ENCODE measurements at regions not wholly inside any gene's neighbourhood (a gene's known extent, or its start where the extent isn't known, plus 50 kb on each side); places are given as distances from the start of the nearest gene placed in this dataset.
A peak's percentile ranks its signal among the peaks of the same experiment; 100 is the strongest.

DNA sequence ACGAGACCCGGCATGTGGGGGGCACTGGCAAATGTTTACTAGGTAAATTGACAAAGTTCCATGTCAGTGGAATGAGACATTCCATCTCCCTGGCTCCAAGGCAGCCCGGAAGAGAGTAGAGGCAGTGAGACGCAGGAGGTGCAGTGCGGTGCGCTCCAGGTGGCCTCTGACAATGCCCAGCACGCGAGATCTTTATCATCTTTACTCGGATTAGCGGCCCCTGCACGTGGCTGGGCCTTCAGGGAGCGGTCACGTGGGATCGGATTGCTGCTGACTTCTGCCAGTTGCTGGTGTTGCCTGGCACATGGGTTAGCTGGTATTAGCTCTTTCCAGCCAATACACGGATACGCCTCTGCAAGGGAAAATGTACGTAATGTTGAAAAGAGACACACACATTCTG is 151.2 kb upstream of the ALKAL2 start:
- H3K9me2 ChIP-seq = no peaks in the 10 kb centered on the region
- H3K9ac ChIP-seq = no peak overlapping the region
- WGBS (ENCODE audit: low lambda C conversion rate) = 18% methylated on average over 17 of the region's 17 CpGs
- peaks cover 6% of the 10 kb centered on the region; the same call in 1 of the 2 replicates for H3K9me3 ChIP-seq
- no peaks in the 10 kb centered on the region for H4K20me1 ChIP-seq (ENCODE audit: insufficient read depth)
- ChIA-PET POLR2A (no interaction called here), CTCF (interaction anchor here (1.6 kb wide), 1 partner anchor 17 kb away, joined by 5 read pairs; no protein-coding TSS in a partner anchor)
- H3K27me3 ChIP-seq (ENCODE audit: insufficient read depth) = no peaks in the 10 kb centered on the region
- no peaks in the 10 kb centered on the region for H3K79me2 ChIP-seq (ENCODE audit: insufficient read depth)
- no peak overlapping the region for H3K4me3 ChIP-seq (ENCODE audit: low read depth in 2 of 2, low read length in 1 of 2)
- peak overlapping the region in 1 of 2 experiments; percentile 22; a peak in 1 of 4 replicates for H3K27ac ChIP-seq (ENCODE audit: low read depth in 2 of 2, low read length in 1 of 2)
- H3F3A ChIP-seq (replicated peaks; ENCODE audit: insufficient read depth) = no peaks in the 10 kb centered on the region
- DNase-seq = peak; percentile 85
- H3K36me3 ChIP-seq (replicated peaks in 1 of 2; ENCODE audit: control insufficient read depth in 1 of 2, insufficient read depth in 2 of 2, low read length in 1 of 2) = no peaks in the 10 kb centered on the region
- peaks cover 0 to 25% of the 10 kb centered on the region in 2 experiments; a peak in 1 of 4 replicates for H3K4me1 ChIP-seq (ENCODE audit: control insufficient read depth in 1 of 2, insufficient read depth in 2 of 2, low read depth in 1 of 2, low read length in 1 of 2)
- H2AFZ ChIP-seq (ENCODE audit: low read depth) = no peak overlapping the region
- H3K4me2 ChIP-seq = no peak overlapping the region
- TF ChIP-seq MEF2A (IDR thresholded peaks at IDR 0.05; ENCODE audit: borderline replicate concordance, low read depth) (no peak), TCF12 (IDR thresholded peaks at IDR 0.05) (no peak), NRF1 (IDR thresholded peaks at IDR 0.05; ENCODE audit: low read depth, low read length) (no peak), CHD2 (IDR thresholded peaks at IDR 0.05; ENCODE audit: low read length, partially characterized antibody) (peak; percentile 29), RFX5 (IDR thresholded peaks at IDR 0.05; ENCODE audit: low read length) (no peak), GATA2 (CRISPR knock-in tag; IDR thresholded peaks at IDR 0.05) (peak; percentile 98), POLR2AphosphoS5 (IDR thresholded peaks at IDR 0.05; ENCODE audit: low read depth, low read length) (no peak), EZH2phosphoT487 (IDR thresholded peaks at IDR 0.05; ENCODE audit: borderline replicate concordance, low read depth) (no peak), TEAD4 (IDR thresholded peaks at IDR 0.05; ENCODE audit: borderline replicate concordance, insufficient read depth) (no peak), MXI1 (IDR thresholded peaks at IDR 0.05; ENCODE audit: low read depth, low read length) (peak; percentile 93; the same call in 1 of the 2 replicates), TAF1 (IDR thresholded peaks at IDR 0.05; ENCODE audit: borderline replicate concordance, low read depth, low read length) (no peak), NFIC (IDR thresholded peaks at IDR 0.05; ENCODE audit: borderline replicate concordance) (no peak), GABPA (IDR thresholded peaks at IDR 0.05; ENCODE audit: low read depth) (no peak), RXRA (IDR thresholded peaks at IDR 0.05; ENCODE audit: borderline replicate concordance, low read depth) (no peak), FOSL2 (IDR thresholded peaks at IDR 0.05; ENCODE audit: borderline replicate concordance, low read depth) (no peak), YY1 (IDR thresholded peaks at IDR 0.05; ENCODE audit: low read depth) (no peak), JUND (IDR thresholded peaks at IDR 0.05) (no peak), SMC3 (IDR thresholded peaks at IDR 0.05; ENCODE audit: low read depth, low read length) (no peak), RCOR1 (IDR thresholded peaks at IDR 0.05; ENCODE audit: low read length) (0 out of 2 replicates have a peak, but pooled peaks have one; percentile 12), ELF1 (IDR thresholded peaks at IDR 0.05) (no peak), FOXM1 (IDR thresholded peaks at IDR 0.05; ENCODE audit: low read depth) (no peak), EP300 (IDR thresholded peaks at IDR 0.05; ENCODE audit: borderline replicate concordance in 1 of 2, low read depth in 1 of 2, low read length in 1 of 2) (peak in 1 of 2 experiments; percentile 46; a peak in 1 of 4 replicates), SIN3A (IDR thresholded peaks at IDR 0.05; ENCODE audit: borderline replicate concordance, low read depth, low read length) (no peak)
- TF ChIP-seq, protein P1, sequence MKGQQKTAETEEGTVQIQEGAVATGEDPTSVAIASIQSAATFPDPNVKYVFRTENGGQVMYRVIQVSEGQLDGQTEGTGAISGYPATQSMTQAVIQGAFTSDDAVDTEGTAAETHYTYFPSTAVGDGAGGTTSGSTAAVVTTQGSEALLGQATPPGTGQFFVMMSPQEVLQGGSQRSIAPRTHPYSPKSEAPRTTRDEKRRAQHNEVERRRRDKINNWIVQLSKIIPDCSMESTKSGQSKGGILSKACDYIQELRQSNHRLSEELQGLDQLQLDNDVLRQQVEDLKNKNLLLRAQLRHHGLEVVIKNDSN (IDR thresholded peaks at IDR 0.05; ENCODE audit: borderline replicate concordance, low read depth) = peak; percentile 44; the same call in 1 of the 2 replicates
- TF ChIP-seq, protein P2, sequence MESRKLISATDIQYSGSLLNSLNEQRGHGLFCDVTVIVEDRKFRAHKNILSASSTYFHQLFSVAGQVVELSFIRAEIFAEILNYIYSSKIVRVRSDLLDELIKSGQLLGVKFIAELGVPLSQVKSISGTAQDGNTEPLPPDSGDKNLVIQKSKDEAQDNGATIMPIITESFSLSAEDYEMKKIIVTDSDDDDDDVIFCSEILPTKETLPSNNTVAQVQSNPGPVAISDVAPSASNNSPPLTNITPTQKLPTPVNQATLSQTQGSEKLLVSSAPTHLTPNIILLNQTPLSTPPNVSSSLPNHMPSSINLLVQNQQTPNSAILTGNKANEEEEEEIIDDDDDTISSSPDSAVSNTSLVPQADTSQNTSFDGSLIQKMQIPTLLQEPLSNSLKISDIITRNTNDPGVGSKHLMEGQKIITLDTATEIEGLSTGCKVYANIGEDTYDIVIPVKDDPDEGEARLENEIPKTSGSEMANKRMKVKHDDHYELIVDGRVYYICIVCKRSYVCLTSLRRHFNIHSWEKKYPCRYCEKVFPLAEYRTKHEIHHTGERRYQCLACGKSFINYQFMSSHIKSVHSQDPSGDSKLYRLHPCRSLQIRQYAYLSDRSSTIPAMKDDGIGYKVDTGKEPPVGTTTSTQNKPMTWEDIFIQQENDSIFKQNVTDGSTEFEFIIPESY (IDR thresholded peaks at IDR 0.05; ENCODE audit: borderline replicate concordance, low read depth) = no peak
- TF ChIP-seq, protein P3, sequence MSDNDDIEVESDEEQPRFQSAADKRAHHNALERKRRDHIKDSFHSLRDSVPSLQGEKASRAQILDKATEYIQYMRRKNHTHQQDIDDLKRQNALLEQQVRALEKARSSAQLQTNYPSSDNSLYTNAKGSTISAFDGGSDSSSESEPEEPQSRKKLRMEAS (IDR thresholded peaks at IDR 0.05; ENCODE audit: low read depth) = no peak
- TF ChIP-seq, protein P4, sequence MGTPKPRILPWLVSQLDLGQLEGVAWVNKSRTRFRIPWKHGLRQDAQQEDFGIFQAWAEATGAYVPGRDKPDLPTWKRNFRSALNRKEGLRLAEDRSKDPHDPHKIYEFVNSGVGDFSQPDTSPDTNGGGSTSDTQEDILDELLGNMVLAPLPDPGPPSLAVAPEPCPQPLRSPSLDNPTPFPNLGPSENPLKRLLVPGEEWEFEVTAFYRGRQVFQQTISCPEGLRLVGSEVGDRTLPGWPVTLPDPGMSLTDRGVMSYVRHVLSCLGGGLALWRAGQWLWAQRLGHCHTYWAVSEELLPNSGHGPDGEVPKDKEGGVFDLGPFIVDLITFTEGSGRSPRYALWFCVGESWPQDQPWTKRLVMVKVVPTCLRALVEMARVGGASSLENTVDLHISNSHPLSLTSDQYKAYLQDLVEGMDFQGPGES (IDR thresholded peaks at IDR 0.05; ENCODE audit: low read depth, low read length) = no peak
- TF ChIP-seq, protein P5, sequence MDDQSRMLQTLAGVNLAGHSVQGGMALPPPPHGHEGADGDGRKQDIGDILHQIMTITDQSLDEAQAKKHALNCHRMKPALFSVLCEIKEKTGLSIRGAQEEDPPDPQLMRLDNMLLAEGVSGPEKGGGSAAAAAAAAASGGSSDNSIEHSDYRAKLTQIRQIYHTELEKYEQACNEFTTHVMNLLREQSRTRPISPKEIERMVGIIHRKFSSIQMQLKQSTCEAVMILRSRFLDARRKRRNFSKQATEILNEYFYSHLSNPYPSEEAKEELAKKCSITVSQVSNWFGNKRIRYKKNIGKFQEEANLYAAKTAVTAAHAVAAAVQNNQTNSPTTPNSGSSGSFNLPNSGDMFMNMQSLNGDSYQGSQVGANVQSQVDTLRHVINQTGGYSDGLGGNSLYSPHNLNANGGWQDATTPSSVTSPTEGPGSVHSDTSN (IDR thresholded peaks at IDR 0.05) = no peak
